ENCODE measurements at regions not wholly inside any gene's neighbourhood (a gene's known extent, or its start where the extent isn't known, plus 50 kb on each side); places are given as distances from the start of the nearest gene placed in this dataset.

GRCh38 chr5:18987101-18987500 lies 1000.9 kb downstream of the CDH18 start:
- no peak for DNase-seq (ENCODE audit: low spot score, unreplicated experiment)
- H3K36me3 Mint-ChIP-seq (ENCODE audit: insufficient read depth), result peaks cover 2% of the 10 kb centered on the region
- peaks cover 9% of the 10 kb centered on the region for H3K9me3 Mint-ChIP-seq (ENCODE audit: low read depth)
- H3K4me3 Mint-ChIP-seq (ENCODE audit: low read depth), result no peak overlapping the region
- H3K4me1 Mint-ChIP-seq (ENCODE audit: low read depth), result peaks cover 24% of the 10 kb centered on the region
- H3K27ac Mint-ChIP-seq, result no peak overlapping the region
- TF ChIP-seq CTCF (IDR thresholded peaks at IDR 0.05; ENCODE audit: unreplicated experiment), result no peak
- no peaks in the 10 kb centered on the region for H3K27me3 Mint-ChIP-seq

- TF ChIP-seq CTCF (IDR thresholded peaks at IDR 0.05; ENCODE audit: unreplicated experiment), result no peak
- Mint-ChIP-seq H3K27me3 (no peaks in the 10 kb centered on the region), H3K36me3 (ENCODE audit: insufficient read depth) (no peaks in the 10 kb centered on the region), H3K9me3 (ENCODE audit: low read depth) (no peaks in the 10 kb centered on the region), H3K4me3 (ENCODE audit: low read depth) (no peak overlapping the region), H3K4me1 (ENCODE audit: low read depth) (peaks cover 22% of the 10 kb centered on the region), H3K27ac (no peak overlapping the region)
- DNase-seq (ENCODE audit: low spot score, unreplicated experiment), result no peak
Measured at GRCh38 chr5:18990852-18991251, 997.1 kb downstream of the CDH18 start.

GRCh38 chr5:18992264-18992663 lies 995.7 kb downstream of the CDH18 start:
- TF ChIP-seq CTCF (IDR thresholded peaks at IDR 0.05; ENCODE audit: unreplicated experiment), result no peak
- DNase-seq (ENCODE audit: low spot score, unreplicated experiment), result no peak
- no peaks in the 10 kb centered on the region for H3K9me3 Mint-ChIP-seq (ENCODE audit: low read depth)
- no peaks in the 10 kb centered on the region for H3K36me3 Mint-ChIP-seq (ENCODE audit: insufficient read depth)
- peaks cover 10% of the 10 kb centered on the region for H3K4me1 Mint-ChIP-seq (ENCODE audit: low read depth)
- no peaks in the 10 kb centered on the region for H3K27me3 Mint-ChIP-seq
- no peak overlapping the region for H3K4me3 Mint-ChIP-seq (ENCODE audit: low read depth)
- H3K27ac Mint-ChIP-seq, result no peak overlapping the region

- Mint-ChIP-seq H3K27ac (no peak overlapping the region), H3K36me3 (ENCODE audit: insufficient read depth) (no peaks in the 10 kb centered on the region), H3K4me1 (ENCODE audit: low read depth) (peaks cover 7% of the 10 kb centered on the region), H3K4me3 (ENCODE audit: low read depth) (no peak overlapping the region), H3K9me3 (ENCODE audit: low read depth) (no peaks in the 10 kb centered on the region), H3K27me3 (no peaks in the 10 kb centered on the region)
- no peak for DNase-seq (ENCODE audit: low spot score, unreplicated experiment)
- TF ChIP-seq CTCF (IDR thresholded peaks at IDR 0.05; ENCODE audit: unreplicated experiment), result no peak
Measured at GRCh38 chr5:18999478-18999877, 988.5 kb downstream of the CDH18 start.

GRCh38 chr5:19001054-19001453 lies 986.9 kb downstream of the CDH18 start:
- no peaks in the 10 kb centered on the region for H3K27me3 Mint-ChIP-seq
- H3K4me1 Mint-ChIP-seq (ENCODE audit: low read depth), result peaks cover 2% of the 10 kb centered on the region
- H3K36me3 Mint-ChIP-seq (ENCODE audit: insufficient read depth), result no peaks in the 10 kb centered on the region
- DNase-seq (ENCODE audit: low spot score, unreplicated experiment), result no peak
- H3K9me3 Mint-ChIP-seq (ENCODE audit: low read depth), result no peaks in the 10 kb centered on the region
- no peak for TF ChIP-seq CTCF (IDR thresholded peaks at IDR 0.05; ENCODE audit: unreplicated experiment)
- H3K4me3 Mint-ChIP-seq (ENCODE audit: low read depth), result no peak overlapping the region
- no peak overlapping the region for H3K27ac Mint-ChIP-seq

Measured in progenitor cell of endocrine pancreas (in vitro differentiated cells).